Astrocyte of the spinal cord (primary cell): ENCODE measurements at regions not wholly inside any gene's neighbourhood (a gene's known extent, or its start where the extent isn't known, plus 50 kb on each side); places are given as distances from the start of the nearest gene placed in this dataset.

Source experiments
- DNase-seq: peaks from one replicate; pipeline ENCODE4 v3.0.0; 2011; ENCODE audit warnings: low read depth, low spot score
- H3K4me3 ChIP-seq: 2 replicates; pipeline ENCODE4 v1.5.1; 2011; ENCODE audit warnings: low read depth, mild to moderate bottlenecking, low read length, moderate library complexity
- in situ Hi-C: cut with HindIII; loops from 2 replicates; pipeline ENCODE4 v1.10.0; 2017; ENCODE audit warnings: low sequenced_read_pairs
- TF ChIP-seq, protein P1 (sequence below): IDR thresholded peaks from 2 replicates; pipeline ENCODE4 v1.5.1; 2012; ENCODE audit warnings: low read depth, mild to moderate bottlenecking, low read length, inconsistent platforms

DNA sequence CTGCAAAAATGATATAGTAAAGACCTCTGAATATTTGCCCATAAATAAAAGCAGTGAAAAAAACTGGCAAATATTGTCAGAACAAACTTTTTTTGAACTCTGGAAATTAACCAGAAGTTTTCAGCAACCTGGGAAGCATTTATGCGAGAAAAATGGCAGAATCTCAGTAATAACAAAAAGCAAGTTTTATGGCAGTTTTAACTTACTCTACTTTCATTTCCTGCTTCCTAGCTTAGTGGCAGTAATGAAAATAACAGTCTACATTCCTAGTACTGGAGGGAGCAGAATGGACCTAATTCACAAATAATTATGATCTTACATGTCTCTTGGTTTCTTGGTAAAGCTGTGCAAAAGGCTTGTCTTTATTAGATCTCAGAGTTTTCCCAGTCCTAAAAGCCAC is 460.1 kb downstream of the NAF1 start:
- TF ChIP-seq, protein P1, sequence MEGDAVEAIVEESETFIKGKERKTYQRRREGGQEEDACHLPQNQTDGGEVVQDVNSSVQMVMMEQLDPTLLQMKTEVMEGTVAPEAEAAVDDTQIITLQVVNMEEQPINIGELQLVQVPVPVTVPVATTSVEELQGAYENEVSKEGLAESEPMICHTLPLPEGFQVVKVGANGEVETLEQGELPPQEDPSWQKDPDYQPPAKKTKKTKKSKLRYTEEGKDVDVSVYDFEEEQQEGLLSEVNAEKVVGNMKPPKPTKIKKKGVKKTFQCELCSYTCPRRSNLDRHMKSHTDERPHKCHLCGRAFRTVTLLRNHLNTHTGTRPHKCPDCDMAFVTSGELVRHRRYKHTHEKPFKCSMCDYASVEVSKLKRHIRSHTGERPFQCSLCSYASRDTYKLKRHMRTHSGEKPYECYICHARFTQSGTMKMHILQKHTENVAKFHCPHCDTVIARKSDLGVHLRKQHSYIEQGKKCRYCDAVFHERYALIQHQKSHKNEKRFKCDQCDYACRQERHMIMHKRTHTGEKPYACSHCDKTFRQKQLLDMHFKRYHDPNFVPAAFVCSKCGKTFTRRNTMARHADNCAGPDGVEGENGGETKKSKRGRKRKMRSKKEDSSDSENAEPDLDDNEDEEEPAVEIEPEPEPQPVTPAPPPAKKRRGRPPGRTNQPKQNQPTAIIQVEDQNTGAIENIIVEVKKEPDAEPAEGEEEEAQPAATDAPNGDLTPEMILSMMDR, result no peak
- DNase-seq, result no peak
- no peak overlapping the region for H3K4me3 ChIP-seq
- in situ Hi-C loops, result no loop called here

DNA sequence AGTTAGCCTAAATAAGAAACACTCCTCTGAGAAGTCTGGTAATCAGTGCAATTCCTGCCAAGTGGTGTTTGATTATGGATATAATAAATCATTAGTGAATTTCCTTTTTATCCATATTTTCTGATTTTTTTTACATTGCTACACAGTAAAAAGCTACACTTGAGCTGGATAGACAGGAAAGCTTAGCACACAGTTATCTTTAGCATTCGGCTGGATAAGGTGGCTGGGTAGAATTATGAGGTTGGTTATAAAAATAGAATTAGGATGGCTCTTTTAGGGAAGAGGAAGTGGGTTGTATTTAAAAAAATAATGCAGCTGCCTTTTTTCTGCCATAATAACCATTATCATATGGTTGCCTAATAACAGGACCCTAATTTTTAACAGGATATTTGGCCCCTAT is 460.6 kb downstream of the NAF1 start:
- in situ Hi-C loops, result no loop called here
- no peak overlapping the region for H3K4me3 ChIP-seq
- TF ChIP-seq, protein P1, result no peak
- no peak for DNase-seq

DNA sequence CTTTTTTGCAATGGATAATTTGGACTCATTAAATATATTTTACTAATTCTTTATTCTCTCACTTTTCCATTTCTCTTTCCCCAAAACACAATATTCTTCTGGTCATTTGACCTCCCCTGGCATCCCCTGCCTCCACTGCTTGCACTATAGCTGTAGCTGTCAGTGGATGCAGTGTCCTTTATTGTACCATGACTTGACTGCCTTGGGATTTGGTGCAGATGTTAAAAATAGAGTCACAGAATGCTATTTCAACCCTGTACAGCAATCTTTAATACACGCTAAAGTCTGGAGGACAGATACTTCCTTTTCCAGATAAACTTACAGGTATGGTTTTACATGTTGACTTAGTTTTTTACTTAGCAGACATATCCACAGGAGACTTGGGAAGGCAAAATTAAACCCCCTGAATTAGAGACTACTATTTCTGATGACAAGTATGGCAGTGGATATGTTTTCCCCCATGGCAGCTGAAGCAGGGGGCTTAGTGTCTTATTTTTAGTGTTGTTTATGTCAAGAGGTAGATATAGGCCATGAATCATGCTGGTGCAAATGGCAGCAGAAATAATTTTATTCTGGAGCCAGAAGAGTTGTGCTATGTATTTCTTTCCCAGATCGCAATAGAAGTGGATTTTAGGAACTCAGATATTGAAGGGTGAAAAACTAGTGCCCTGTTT is 461.4 kb downstream of the NAF1 start:
- H3K4me3 ChIP-seq, result no peak overlapping the region
- no peak for DNase-seq
- TF ChIP-seq, protein P1, result no peak
- in situ Hi-C loops, result no loop called here

DNA sequence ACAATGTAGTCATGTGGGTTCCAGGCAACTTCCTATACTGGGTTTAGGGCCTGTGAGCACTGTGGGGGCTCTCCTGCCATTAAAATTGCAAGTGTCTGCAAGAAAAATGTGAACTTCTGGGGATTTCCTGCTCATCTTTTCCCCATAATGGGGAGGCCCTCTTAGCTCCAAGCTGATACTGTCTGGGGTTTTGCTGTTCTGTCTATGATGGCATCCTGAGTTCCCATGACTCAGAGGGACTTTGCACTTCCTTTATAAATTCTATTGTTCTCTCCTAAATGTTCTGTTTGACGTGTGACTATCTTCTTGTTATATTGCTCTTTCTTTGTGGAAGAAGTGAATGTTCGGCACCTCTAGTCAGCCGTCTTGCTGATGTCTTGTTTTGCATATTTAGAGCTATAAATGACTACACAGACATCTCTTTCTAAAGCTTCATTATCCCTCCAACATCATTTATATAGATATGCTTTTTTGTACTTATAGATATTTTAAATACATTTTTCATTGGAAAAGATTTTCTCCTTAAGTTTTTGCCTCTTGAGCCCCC is 465.8 kb downstream of the NAF1 start:
- in situ Hi-C loops, result no loop called here
- no peak overlapping the region for H3K4me3 ChIP-seq
- DNase-seq, result no peak
- TF ChIP-seq, protein P1, result no peak

DNA sequence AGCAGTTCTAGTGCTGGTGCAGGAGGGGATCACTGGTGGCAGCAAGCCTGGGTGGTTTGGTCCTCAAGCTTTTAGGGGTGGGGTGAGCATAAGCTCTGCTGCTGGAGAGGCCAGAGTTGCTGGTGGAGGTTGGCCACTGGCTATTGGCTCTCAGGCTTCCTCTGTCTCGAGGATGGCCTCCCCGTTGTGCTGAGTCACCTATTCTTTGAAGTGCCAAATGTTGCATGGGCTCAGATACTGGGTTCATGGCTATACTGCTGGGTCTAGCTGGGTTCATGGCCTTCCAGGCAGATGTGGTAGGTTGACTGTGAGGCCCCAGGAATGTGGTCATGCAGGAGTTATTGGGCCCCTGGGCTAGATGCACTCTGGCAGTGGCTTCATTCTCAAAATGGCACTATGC is 466.3 kb downstream of the NAF1 start:
- in situ Hi-C loops, result no loop called here
- TF ChIP-seq, protein P1, result no peak
- DNase-seq, result no peak
- no peak overlapping the region for H3K4me3 ChIP-seq

DNA sequence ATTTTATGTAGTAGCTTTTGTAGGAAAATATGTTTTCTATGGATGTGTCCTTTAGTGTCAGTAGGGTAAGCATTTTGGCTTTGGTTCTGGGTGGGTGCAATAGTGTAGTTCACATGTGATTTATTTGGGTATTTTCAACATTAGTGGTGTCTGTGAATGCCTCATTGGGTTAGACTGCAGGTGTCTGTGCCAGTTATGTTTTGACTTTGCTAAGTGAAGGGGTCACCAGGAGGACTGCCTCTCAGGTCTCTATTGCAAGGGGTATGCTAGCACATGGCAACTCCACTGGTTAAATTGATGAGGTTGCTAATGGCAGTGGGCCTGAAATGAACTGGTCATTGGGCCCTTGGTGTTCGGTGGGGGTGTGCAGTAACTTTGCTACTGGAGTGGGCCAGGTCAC is 467.1 kb downstream of the NAF1 start:
- TF ChIP-seq, protein P1, result no peak

More for the DNA sequence above, 467.1 kb downstream of the NAF1 start:
- in situ Hi-C loops, result no loop called here
- DNase-seq, result no peak
- H3K4me3 ChIP-seq, result no peak overlapping the region
